Loucy (cell line): ENCODE measurements at regions not wholly inside any gene's neighbourhood (a gene's known extent, or its start where the extent isn't known, plus 50 kb on each side); places are given as distances from the start of the nearest gene placed in this dataset.

ENCODE experiments used
- H2AFZ ChIP-seq: fragments of 200-600 bp; sonication (generic); 2 replicates; pipeline ENCODE4 v1.6.0; 2016; ENCODE audit warnings: antibody characterized with exemption, mild to moderate bottlenecking, low read length, moderate library complexity
- H3F3A ChIP-seq: fragments of 200-600 bp; 2 replicates; pipeline ENCODE4 v1.6.0; 2016; ENCODE audit warnings: antibody characterized with exemption, low read depth, mild to moderate bottlenecking
- H3K27me3 ChIP-seq: fragments of 200-600 bp; sonication (generic); 2 replicates; pipeline ENCODE4 v1.6.1; 2014; ENCODE audit warnings: low read length, mild to moderate bottlenecking; ENCODE audit not compliant: insufficient read depth, poor library complexity, severe bottlenecking
- H3K36me3 ChIP-seq: fragments of 200-600 bp; sonication (generic); 2 replicates; pipeline ENCODE4 v1.6.1; 2016; ENCODE audit warnings: low read length; ENCODE audit not compliant: insufficient read depth
- H3K4me1 ChIP-seq: fragments of 200-600 bp; sonication (generic); 2 replicates; pipeline ENCODE4 v1.5.1; 2014; ENCODE audit warnings: low read length, mild to moderate bottlenecking; ENCODE audit not compliant: insufficient read depth, poor library complexity, severe bottlenecking
- H3K4me2 ChIP-seq: fragments of 200-600 bp; sonication (generic); 2 replicates; pipeline ENCODE4 v1.6.0; 2014; ENCODE audit warnings: antibody characterized with exemption, low read length, low read depth, mild to moderate bottlenecking; ENCODE audit not compliant: poor library complexity, severe bottlenecking
- H3K4me3 ChIP-seq: fragments of 200-600 bp; sonication (generic); 2 replicates; pipeline ENCODE4 v1.5.1; 2014; ENCODE audit warnings: low read length, mild to moderate bottlenecking, mixed read lengths; ENCODE audit not compliant: poor library complexity, severe bottlenecking
- H3K79me2 ChIP-seq: fragments of 200-600 bp; sonication (generic); 2 replicates; pipeline ENCODE4 v1.6.1; 2014; ENCODE audit warnings: low read length; ENCODE audit not compliant: insufficient read depth
- H3K9ac ChIP-seq: fragments of 200-600 bp; sonication (generic); 2 replicates; pipeline ENCODE4 v1.6.0; 2014; ENCODE audit warnings: mild to moderate bottlenecking, low read depth, low read length, moderate library complexity; ENCODE audit not compliant: poor library complexity, severe bottlenecking
- H3K9me2 ChIP-seq: fragments of 200-600 bp; sonication (generic); replicated peaks from 2 replicates; pipeline ENCODE4 v1.6.1; 2016; ENCODE audit warnings: low read depth, low read length, mixed read lengths
- H3K9me3 ChIP-seq: fragments of 200-600 bp; sonication (generic); 2 replicates; pipeline ENCODE4 v1.6.1; 2014; ENCODE audit warnings: mild to moderate bottlenecking, antibody characterized with exemption, low read length, low read depth; ENCODE audit not compliant: insufficient read depth
- H4K20me1 ChIP-seq: fragments of 200-600 bp; sonication (generic); 2 replicates; pipeline ENCODE4 v1.6.0; 2014; ENCODE audit warnings: antibody characterized with exemption, low read length, mild to moderate bottlenecking; ENCODE audit not compliant: insufficient read depth, poor library complexity, severe bottlenecking
- EZH2phosphoT487 ChIP-seq: fragments of 200-600 bp; IDR thresholded peaks from 2 replicates; pipeline ENCODE4 v1.6.1; 2018; ENCODE audit warnings: antibody characterized with exemption, mild to moderate bottlenecking, moderate library complexity, borderline replicate concordance
- TF ChIP-seq, protein P1 (sequence below): fragments of 200-600 bp; sonication (generic); conservative IDR thresholded peaks from 2 replicates; pipeline ENCODE4 v1.5.1; 2014; ENCODE audit warnings: mild to moderate bottlenecking, antibody characterized with exemption, low read length

- Histone ChIP-seq H3K4me2 (no peak overlapping the region), H3K4me1 (no peaks in the 10 kb centered on the region), H3K9ac (no peak overlapping the region), H3K79me2 (no peaks in the 10 kb centered on the region), H2AFZ (no peak overlapping the region), H3K9me3 (no peaks in the 10 kb centered on the region), H3K27me3 (no peaks in the 10 kb centered on the region), H3K36me3 (no peaks in the 10 kb centered on the region), H4K20me1 (no peaks in the 10 kb centered on the region), H3K9me2 (no peaks in the 10 kb centered on the region), H3F3A (no peaks in the 10 kb centered on the region), H3K4me3 (no peak overlapping the region)
- TF ChIP-seq, protein P1, sequence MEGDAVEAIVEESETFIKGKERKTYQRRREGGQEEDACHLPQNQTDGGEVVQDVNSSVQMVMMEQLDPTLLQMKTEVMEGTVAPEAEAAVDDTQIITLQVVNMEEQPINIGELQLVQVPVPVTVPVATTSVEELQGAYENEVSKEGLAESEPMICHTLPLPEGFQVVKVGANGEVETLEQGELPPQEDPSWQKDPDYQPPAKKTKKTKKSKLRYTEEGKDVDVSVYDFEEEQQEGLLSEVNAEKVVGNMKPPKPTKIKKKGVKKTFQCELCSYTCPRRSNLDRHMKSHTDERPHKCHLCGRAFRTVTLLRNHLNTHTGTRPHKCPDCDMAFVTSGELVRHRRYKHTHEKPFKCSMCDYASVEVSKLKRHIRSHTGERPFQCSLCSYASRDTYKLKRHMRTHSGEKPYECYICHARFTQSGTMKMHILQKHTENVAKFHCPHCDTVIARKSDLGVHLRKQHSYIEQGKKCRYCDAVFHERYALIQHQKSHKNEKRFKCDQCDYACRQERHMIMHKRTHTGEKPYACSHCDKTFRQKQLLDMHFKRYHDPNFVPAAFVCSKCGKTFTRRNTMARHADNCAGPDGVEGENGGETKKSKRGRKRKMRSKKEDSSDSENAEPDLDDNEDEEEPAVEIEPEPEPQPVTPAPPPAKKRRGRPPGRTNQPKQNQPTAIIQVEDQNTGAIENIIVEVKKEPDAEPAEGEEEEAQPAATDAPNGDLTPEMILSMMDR: no peak
- TF ChIP-seq EZH2phosphoT487: no peak
Measured at GRCh38 chr14:29163109-29163508, 396.5 kb downstream of the FOXG1 start.

DNA sequence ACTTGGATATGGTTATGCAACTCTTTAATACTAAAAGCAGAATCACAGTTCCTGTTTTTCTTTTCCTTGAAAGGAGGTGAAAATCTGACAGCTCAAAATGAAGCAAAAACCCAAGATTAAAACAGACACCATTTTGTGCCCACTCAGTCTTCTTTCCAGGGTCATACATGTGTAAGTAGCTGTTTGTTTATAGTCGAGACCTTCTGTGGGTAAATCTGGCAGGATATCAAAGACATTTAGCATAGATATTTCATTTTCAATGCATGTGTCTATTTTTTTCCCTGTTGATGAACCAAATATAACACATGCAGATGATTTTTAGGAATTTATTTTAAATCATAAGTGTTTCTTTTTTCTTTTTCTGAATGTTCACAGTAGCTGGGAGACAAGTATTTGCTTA lies 398.8 kb downstream of the FOXG1 start:
- TF ChIP-seq, protein P1: no peak
- no peak for TF ChIP-seq EZH2phosphoT487
- H3K9ac ChIP-seq: no peak overlapping the region
- H3K4me1 ChIP-seq: no peaks in the 10 kb centered on the region
- H2AFZ ChIP-seq: no peak overlapping the region
- H4K20me1 ChIP-seq: no peaks in the 10 kb centered on the region
- no peaks in the 10 kb centered on the region for H3F3A ChIP-seq
- H3K79me2 ChIP-seq: no peaks in the 10 kb centered on the region
- H3K9me2 ChIP-seq: no peaks in the 10 kb centered on the region
- no peak overlapping the region for H3K4me2 ChIP-seq
- no peaks in the 10 kb centered on the region; the same call in 1 of the 2 replicates for H3K9me3 ChIP-seq
- no peak overlapping the region for H3K4me3 ChIP-seq
- no peaks in the 10 kb centered on the region for H3K36me3 ChIP-seq
- no peaks in the 10 kb centered on the region for H3K27me3 ChIP-seq

DNA sequence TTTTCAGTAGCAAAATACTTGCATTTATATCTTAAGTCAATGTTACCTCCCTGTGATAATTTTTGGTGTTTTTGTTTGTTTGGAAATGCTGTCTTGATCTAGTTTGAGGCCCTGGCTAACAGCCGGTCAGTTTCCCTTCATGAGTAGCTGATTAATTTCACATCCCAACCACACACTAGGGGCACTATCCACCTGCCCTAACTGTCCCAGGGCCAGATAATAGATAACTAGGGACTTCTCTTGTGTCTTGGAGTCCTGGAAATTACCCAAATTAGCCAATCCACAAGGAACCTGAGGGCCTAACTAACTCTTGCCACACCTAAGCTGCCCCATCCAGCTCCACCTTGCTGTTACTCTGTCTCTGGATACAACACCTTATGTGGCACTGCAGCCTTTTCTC lies 399.9 kb downstream of the FOXG1 start:
- TF ChIP-seq, protein P1: no peak
- TF ChIP-seq EZH2phosphoT487: no peak
- no peak overlapping the region for H3K9ac ChIP-seq
- no peak overlapping the region for H3K4me3 ChIP-seq
- no peaks in the 10 kb centered on the region for H3K36me3 ChIP-seq
- H3F3A ChIP-seq: no peaks in the 10 kb centered on the region
- H3K9me2 ChIP-seq: no peaks in the 10 kb centered on the region
- H4K20me1 ChIP-seq: no peaks in the 10 kb centered on the region
- H2AFZ ChIP-seq: no peak overlapping the region
- no peaks in the 10 kb centered on the region for H3K27me3 ChIP-seq
- no peaks in the 10 kb centered on the region for H3K79me2 ChIP-seq
- no peak overlapping the region for H3K4me2 ChIP-seq
- H3K4me1 ChIP-seq: no peaks in the 10 kb centered on the region
- H3K9me3 ChIP-seq: no peaks in the 10 kb centered on the region; the same call in 1 of the 2 replicates
